Progenitor cell of endocrine pancreas (in vitro differentiated cells): ENCODE measurements at regions not wholly inside any gene's neighbourhood (a gene's known extent, or its start where the extent isn't known, plus 50 kb on each side); places are given as distances from the start of the nearest gene placed in this dataset.

ENCODE experiments used
- DNase-seq: peaks from one replicate; pipeline ENCODE4 v3.0.0; 2021; ENCODE audit warnings: low spot score; ENCODE audit not compliant: unreplicated experiment
- H3K27ac Mint-ChIP-seq: 2 replicates; pipeline ENCODE4 v1.8.0; 2021; ENCODE audit warnings: mild to moderate bottlenecking, moderate library complexity, mixed read lengths
- H3K27me3 Mint-ChIP-seq: 2 replicates; pipeline ENCODE4 v1.8.0; 2021; ENCODE audit warnings: mixed read lengths
- H3K36me3 Mint-ChIP-seq: 2 replicates; pipeline ENCODE4 v1.8.0; 2022; ENCODE audit warnings: mixed read lengths; ENCODE audit not compliant: insufficient read depth
- H3K4me1 Mint-ChIP-seq: 2 replicates; pipeline ENCODE4 v1.8.0; 2021; ENCODE audit warnings: low read depth, mixed read lengths
- H3K4me3 Mint-ChIP-seq: 2 replicates; pipeline ENCODE4 v1.8.0; 2021; ENCODE audit warnings: low read depth, mild to moderate bottlenecking, moderate library complexity, mixed read lengths
- H3K9me3 Mint-ChIP-seq: 2 replicates; pipeline ENCODE4 v1.8.0; 2021; ENCODE audit warnings: low read depth, mixed read lengths
- TF ChIP-seq, protein P1 (sequence below): fragments of 200-600 bp; sonication (generic); IDR thresholded peaks from one replicate; pipeline ENCODE4 v1.5.0; 2021; ENCODE audit warnings: antibody characterized with exemption, mild to moderate bottlenecking; ENCODE audit not compliant: unreplicated experiment

DNA sequence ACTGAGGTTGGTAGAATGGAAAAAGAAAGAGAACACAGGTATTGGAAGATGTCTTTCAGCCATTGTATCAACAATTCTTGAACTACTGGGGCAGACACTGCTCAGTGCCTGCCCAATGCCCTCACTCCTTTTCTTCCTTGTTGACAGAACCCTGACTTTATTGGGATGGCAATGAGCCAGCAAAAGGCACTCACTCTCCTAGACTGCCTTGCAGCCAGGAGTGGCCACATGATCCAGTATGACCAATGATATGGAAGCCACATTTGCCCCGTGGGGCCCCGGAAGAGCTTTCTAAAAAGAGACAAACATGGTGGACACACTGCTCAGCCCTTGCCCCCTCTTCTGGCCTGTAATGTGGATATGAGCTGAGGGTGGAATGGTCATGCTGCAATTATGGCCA lies 88.6 kb upstream of the ZNF716 start:
- DNase-seq: no peak
- no peak overlapping the region for H3K27ac Mint-ChIP-seq
- H3K9me3 Mint-ChIP-seq: peaks cover 55% of the 10 kb centered on the region
- no peaks in the 10 kb centered on the region for H3K27me3 Mint-ChIP-seq
- H3K4me1 Mint-ChIP-seq: no peaks in the 10 kb centered on the region
- peaks cover 13% of the 10 kb centered on the region for H3K36me3 Mint-ChIP-seq
- H3K4me3 Mint-ChIP-seq: no peak overlapping the region
- TF ChIP-seq, protein P1, sequence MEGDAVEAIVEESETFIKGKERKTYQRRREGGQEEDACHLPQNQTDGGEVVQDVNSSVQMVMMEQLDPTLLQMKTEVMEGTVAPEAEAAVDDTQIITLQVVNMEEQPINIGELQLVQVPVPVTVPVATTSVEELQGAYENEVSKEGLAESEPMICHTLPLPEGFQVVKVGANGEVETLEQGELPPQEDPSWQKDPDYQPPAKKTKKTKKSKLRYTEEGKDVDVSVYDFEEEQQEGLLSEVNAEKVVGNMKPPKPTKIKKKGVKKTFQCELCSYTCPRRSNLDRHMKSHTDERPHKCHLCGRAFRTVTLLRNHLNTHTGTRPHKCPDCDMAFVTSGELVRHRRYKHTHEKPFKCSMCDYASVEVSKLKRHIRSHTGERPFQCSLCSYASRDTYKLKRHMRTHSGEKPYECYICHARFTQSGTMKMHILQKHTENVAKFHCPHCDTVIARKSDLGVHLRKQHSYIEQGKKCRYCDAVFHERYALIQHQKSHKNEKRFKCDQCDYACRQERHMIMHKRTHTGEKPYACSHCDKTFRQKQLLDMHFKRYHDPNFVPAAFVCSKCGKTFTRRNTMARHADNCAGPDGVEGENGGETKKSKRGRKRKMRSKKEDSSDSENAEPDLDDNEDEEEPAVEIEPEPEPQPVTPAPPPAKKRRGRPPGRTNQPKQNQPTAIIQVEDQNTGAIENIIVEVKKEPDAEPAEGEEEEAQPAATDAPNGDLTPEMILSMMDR: no peak

DNA sequence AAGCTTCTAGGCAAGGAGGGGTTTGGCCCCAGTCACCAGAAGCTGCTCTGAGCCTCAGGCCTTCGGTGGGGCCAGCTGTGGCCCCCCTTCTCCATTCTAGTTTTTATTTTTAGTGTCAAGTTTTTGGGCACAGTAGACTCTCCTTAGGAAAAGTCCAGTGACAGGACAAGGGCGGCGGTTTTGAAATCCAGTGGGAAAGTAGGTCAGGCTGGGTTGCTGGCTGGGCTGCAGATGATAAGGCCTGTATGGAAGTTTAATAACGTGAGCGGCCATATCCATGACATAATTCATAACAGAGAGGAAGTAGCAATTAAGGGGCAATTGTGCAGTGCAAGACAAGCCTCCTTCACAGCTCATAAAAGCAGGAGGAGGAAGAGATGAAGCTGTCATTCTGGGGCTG lies 87.1 kb upstream of the ZNF716 start:
- Mint-ChIP-seq H3K36me3 (peaks cover 13% of the 10 kb centered on the region), H3K4me1 (no peaks in the 10 kb centered on the region), H3K9me3 (peaks cover 58% of the 10 kb centered on the region), H3K27me3 (no peaks in the 10 kb centered on the region), H3K4me3 (no peak overlapping the region), H3K27ac (no peak overlapping the region)
- DNase-seq: no peak
- TF ChIP-seq, protein P1: no peak

DNA sequence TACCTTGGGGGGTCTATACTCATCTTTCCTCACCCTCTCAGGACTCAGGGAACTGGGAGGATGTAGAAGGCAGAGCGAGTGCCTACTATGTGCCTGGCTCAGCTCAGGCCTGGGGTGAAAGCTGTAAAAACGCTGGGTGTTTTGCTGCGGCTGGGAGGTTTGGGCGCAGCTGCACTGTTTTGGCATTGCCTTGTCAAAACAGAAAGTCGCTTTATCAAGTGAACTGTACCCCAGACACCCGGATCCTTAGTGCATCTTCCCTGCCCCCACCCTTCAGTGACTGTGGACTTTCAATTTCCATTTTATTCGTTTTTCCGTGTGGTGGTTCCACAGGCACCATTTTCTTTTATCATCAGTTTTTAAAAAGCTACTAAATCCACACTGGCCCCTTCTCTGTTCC lies 86.7 kb upstream of the ZNF716 start:
- H3K36me3 Mint-ChIP-seq: peaks cover 13% of the 10 kb centered on the region
- TF ChIP-seq, protein P1: no peak
- H3K4me1 Mint-ChIP-seq: no peaks in the 10 kb centered on the region
- DNase-seq: no peak
- no peak overlapping the region for H3K4me3 Mint-ChIP-seq
- H3K9me3 Mint-ChIP-seq: peaks cover 58% of the 10 kb centered on the region
- H3K27ac Mint-ChIP-seq: no peak overlapping the region
- H3K27me3 Mint-ChIP-seq: no peaks in the 10 kb centered on the region

DNA sequence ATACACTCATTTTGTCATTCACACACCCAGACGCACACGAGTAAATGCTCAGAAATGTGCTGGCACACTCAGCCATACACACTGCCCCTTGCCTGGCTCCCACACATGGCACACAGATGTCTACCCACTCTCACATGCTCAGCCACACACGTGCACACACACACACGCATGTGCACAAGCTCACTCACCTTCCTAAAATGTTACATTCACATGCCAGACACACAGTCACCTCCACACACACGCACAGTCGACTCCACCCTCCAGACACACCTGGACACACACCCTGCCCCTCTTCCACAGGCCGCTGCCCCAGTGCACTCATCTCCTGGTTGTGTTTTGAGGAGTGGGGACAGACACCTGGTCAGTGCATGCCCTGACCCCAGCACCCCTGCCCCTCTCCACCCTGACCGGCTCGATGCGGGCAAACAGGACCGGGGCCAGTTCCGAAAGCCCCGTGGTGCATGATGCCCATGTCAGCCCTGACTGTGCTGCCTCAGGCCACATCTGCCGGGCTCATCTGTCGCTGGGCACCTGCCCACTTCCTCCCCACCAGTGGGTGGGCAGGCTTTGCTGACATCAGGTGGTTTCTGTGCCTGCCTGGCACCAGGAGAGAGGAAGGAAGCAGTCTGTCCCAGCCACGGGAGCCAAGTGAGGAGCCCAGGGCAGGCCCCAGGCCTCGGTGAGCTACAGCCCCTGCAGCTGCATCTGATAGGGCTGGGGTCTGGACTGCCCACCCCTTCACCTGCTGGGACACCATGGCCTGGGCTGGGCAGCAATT lies 84.9 kb upstream of the ZNF716 start:
- peaks cover 54% of the 10 kb centered on the region for H3K9me3 Mint-ChIP-seq
- peaks cover 7% of the 10 kb centered on the region for H3K36me3 Mint-ChIP-seq
- TF ChIP-seq, protein P1: no peak
- H3K4me1 Mint-ChIP-seq: no peaks in the 10 kb centered on the region
- H3K27ac Mint-ChIP-seq: no peak overlapping the region
- no peak for DNase-seq
- no peak overlapping the region for H3K4me3 Mint-ChIP-seq
- no peaks in the 10 kb centered on the region for H3K27me3 Mint-ChIP-seq

DNA sequence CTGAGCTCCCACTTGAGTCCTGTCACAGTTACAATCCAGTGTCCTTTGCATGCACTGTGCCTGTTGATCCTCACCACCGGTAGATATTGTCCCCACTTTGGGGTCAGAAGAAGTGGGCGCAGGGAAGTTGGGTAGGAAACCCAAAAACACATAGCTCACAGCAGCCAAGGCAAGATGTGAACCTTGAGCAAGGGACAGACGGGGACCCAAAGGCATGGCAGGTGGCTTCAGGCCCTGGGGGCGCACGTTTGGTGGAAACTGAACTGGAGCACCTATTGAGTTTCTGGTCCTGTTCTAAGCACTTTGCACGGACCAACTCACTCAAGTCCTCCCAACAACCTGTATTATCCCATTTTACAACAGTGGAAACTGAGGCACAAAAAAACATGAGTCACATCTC lies 82.8 kb upstream of the ZNF716 start:
- Mint-ChIP-seq H3K9me3 (peaks cover 55% of the 10 kb centered on the region), H3K36me3 (peaks cover 3% of the 10 kb centered on the region)

More for the DNA sequence above, 82.8 kb upstream of the ZNF716 start:
- Mint-ChIP-seq H3K27ac (no peak overlapping the region), H3K27me3 (no peaks in the 10 kb centered on the region), H3K4me1 (no peaks in the 10 kb centered on the region), H3K4me3 (no peak overlapping the region)
- DNase-seq: no peak
- TF ChIP-seq, protein P1: no peak
